Keratinocyte (primary cell): ENCODE measurements at regions not wholly inside any gene's neighbourhood (a gene's known extent, or its start where the extent isn't known, plus 50 kb on each side); places are given as distances from the start of the nearest gene placed in this dataset.

Source experiments
- EZH2 ChIP-seq: IDR thresholded peaks from one replicate; pipeline ENCODE4 v1.6.1; 2012; ENCODE audit warnings: inconsistent platforms, mild to moderate bottlenecking, low read length, moderate library complexity
- TF ChIP-seq, protein P1 (sequence below), 3 experiments: IDR thresholded peaks in 1 of 3; conservative IDR thresholded peaks in 1 of 3; optimal IDR thresholded peaks in 1 of 3; 2 replicates in 2 of 3; 3 replicates in 1 of 3; pipeline versions ENCODE3 to v1.5.1; 2011; ENCODE audit warnings: low read length in 3 of 3, mild to moderate bottlenecking in 3 of 3, moderate library complexity in 2 of 3, control low read depth in 1 of 3, inconsistent platforms in 1 of 3; ENCODE audit not compliant: insufficient read depth in 2 of 3; ENCODE audit errors: extremely low read depth in 1 of 3

- TF ChIP-seq, protein P1, sequence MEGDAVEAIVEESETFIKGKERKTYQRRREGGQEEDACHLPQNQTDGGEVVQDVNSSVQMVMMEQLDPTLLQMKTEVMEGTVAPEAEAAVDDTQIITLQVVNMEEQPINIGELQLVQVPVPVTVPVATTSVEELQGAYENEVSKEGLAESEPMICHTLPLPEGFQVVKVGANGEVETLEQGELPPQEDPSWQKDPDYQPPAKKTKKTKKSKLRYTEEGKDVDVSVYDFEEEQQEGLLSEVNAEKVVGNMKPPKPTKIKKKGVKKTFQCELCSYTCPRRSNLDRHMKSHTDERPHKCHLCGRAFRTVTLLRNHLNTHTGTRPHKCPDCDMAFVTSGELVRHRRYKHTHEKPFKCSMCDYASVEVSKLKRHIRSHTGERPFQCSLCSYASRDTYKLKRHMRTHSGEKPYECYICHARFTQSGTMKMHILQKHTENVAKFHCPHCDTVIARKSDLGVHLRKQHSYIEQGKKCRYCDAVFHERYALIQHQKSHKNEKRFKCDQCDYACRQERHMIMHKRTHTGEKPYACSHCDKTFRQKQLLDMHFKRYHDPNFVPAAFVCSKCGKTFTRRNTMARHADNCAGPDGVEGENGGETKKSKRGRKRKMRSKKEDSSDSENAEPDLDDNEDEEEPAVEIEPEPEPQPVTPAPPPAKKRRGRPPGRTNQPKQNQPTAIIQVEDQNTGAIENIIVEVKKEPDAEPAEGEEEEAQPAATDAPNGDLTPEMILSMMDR (optimal IDR thresholded peaks at IDR 0.05 in 1 of 3, IDR thresholded peaks at IDR 0.05 in 1 of 3, conservative IDR thresholded peaks at IDR 0.05 in 1 of 3; ENCODE audit: extremely low read depth in 1 of 3, insufficient read depth in 2 of 3, low read length in 3 of 3): no peak
- no peak for TF ChIP-seq EZH2
These were observed 151.0 kb downstream of the NUF2 start for GRCh38 chr1:163472651-163473248.
